ENCODE measurements at regions not wholly inside any gene's neighbourhood (a gene's known extent, or its start where the extent isn't known, plus 50 kb on each side); places are given as distances from the start of the nearest gene placed in this dataset.

GRCh38 chr20:61002090-61002489 is 250.0 kb upstream of the CDH4 start:
- ATAC-seq (ENCODE audit: poor library complexity), result no peak

GRCh38 chr20:61014491-61014890 is 237.6 kb upstream of the CDH4 start:
- H3K27me3 Mint-ChIP-seq, result no peaks in the 10 kb centered on the region
- H3K4me1 Mint-ChIP-seq (ENCODE audit: low read depth), result no peaks in the 10 kb centered on the region
- H3K9me3 Mint-ChIP-seq, result peaks cover 4% of the 10 kb centered on the region
- CTCF ChIA-PET, result no interaction called here
- H3K4me3 Mint-ChIP-seq, result no peak overlapping the region
- H3K36me3 ChIP-seq (ENCODE audit: insufficient read depth, low read length), result no peaks in the 10 kb centered on the region
- no peaks in the 10 kb centered on the region for H3K36me3 Mint-ChIP-seq (ENCODE audit: low read depth)
- no peak overlapping the region for H3K27ac Mint-ChIP-seq
- intact Hi-C loops (cut with DNase I, micrococcal nuclease), result no loop called here
- H3K27ac ChIP-seq (ENCODE audit: low read depth in 1 of 2, low read length in 2 of 2), result no peak overlapping the region
- POLR2A ChIA-PET, result no interaction called here
- H3K4me1 ChIP-seq (ENCODE audit: insufficient read depth, low read length), result no peaks in the 10 kb centered on the region
- H3K9me3 ChIP-seq (ENCODE audit: control insufficient read depth in 1 of 2, insufficient read depth in 1 of 2, low read length in 2 of 2), result peaks cover 0 to 3% of the 10 kb centered on the region in 2 experiments
- DNase-seq (no peak), ATAC-seq (ENCODE audit: poor library complexity) (no peak)
- TF ChIP-seq CTCF (IDR thresholded peaks at IDR 0.05), result no peak
- H3K27me3 ChIP-seq (ENCODE audit: control insufficient read depth in 1 of 2, insufficient read depth in 2 of 2, low read length in 2 of 2), result no peaks in the 10 kb centered on the region
- no peak overlapping the region for H3K4me3 ChIP-seq (ENCODE audit: low read length)

More at GRCh38 chr20:61002090-61002489, 250.0 kb upstream of the CDH4 start:
- no peaks in the 10 kb centered on the region for H3K36me3 ChIP-seq (ENCODE audit: insufficient read depth, low read length)
- Mint-ChIP-seq H3K4me3 (no peak overlapping the region), H3K9me3 (no peaks in the 10 kb centered on the region), H3K4me1 (ENCODE audit: low read depth) (no peaks in the 10 kb centered on the region), H3K27me3 (peaks cover 13% of the 10 kb centered on the region), H3K36me3 (ENCODE audit: low read depth) (no peaks in the 10 kb centered on the region), H3K27ac (no peak overlapping the region)
- no peak for DNase-seq
- H3K27me3 ChIP-seq (ENCODE audit: control insufficient read depth in 1 of 2, insufficient read depth in 2 of 2, low read length in 2 of 2), result peaks cover 0 to 4% of the 10 kb centered on the region in 2 experiments
- ChIA-PET CTCF (no interaction called here), POLR2A (no interaction called here)
- peaks cover 0 to 3% of the 10 kb centered on the region in 2 experiments for H3K9me3 ChIP-seq (ENCODE audit: control insufficient read depth in 1 of 2, insufficient read depth in 1 of 2, low read length in 2 of 2)
- intact Hi-C loops (cut with DNase I, micrococcal nuclease), result no loop called here
- H3K4me1 ChIP-seq (ENCODE audit: insufficient read depth, low read length), result no peaks in the 10 kb centered on the region
- H3K27ac ChIP-seq (ENCODE audit: low read depth in 1 of 2, low read length in 2 of 2), result no peak overlapping the region
- H3K4me3 ChIP-seq (ENCODE audit: low read length), result no peak overlapping the region
- TF ChIP-seq CTCF (IDR thresholded peaks at IDR 0.05), result no peak

- no peaks in the 10 kb centered on the region for H3K36me3 Mint-ChIP-seq (ENCODE audit: low read depth)
- Histone ChIP-seq H3K36me3 (ENCODE audit: insufficient read depth, low read length) (no peaks in the 10 kb centered on the region), H3K4me1 (ENCODE audit: insufficient read depth, low read length) (no peaks in the 10 kb centered on the region), H3K27me3 (ENCODE audit: control insufficient read depth in 1 of 2, insufficient read depth in 2 of 2, low read length in 2 of 2) (no peaks in the 10 kb centered on the region), H3K4me3 (ENCODE audit: low read length) (no peak overlapping the region), H3K9me3 (ENCODE audit: control insufficient read depth in 1 of 2, insufficient read depth in 1 of 2, low read length in 2 of 2) (peaks cover 0 to 4% of the 10 kb centered on the region in 2 experiments), H3K27ac (ENCODE audit: low read depth in 1 of 2, low read length in 2 of 2) (no peak overlapping the region)
- no peaks in the 10 kb centered on the region for H3K27me3 Mint-ChIP-seq
- DNase-seq, result no peak
- no peaks in the 10 kb centered on the region for H3K4me1 Mint-ChIP-seq (ENCODE audit: low read depth)
- intact Hi-C loops (cut with DNase I, micrococcal nuclease), result no loop called here
- ChIA-PET CTCF (no interaction called here), POLR2A (no interaction called here)
- peaks cover 4% of the 10 kb centered on the region for H3K9me3 Mint-ChIP-seq
- H3K4me3 Mint-ChIP-seq, result no peak overlapping the region
- H3K27ac Mint-ChIP-seq, result no peak overlapping the region
- no peak for TF ChIP-seq CTCF (IDR thresholded peaks at IDR 0.05)
- ATAC-seq (ENCODE audit: poor library complexity), result no peak
Measured at GRCh38 chr20:61015602-61016001, 236.5 kb upstream of the CDH4 start.

Measured in CD4-positive, alpha-beta T cell (primary cell).